Keratinocyte (primary cell): ENCODE measurements at regions not wholly inside any gene's neighbourhood (a gene's known extent, or its start where the extent isn't known, plus 50 kb on each side); places are given as distances from the start of the nearest gene placed in this dataset.

Source experiments
- DNase-seq: peaks from one replicate; pipeline ENCODE4 v3.0.0-alpha.2; 2011; ENCODE audit warnings: low read depth, missing footprints, low spot score
- FAIRE-seq: peaks from 2 replicates; lab custom pipeline; 2011; peaks lifted over from hg19 to GRCh38; lab: Jason Lieb, UNC
- H2AFZ ChIP-seq: 2 replicates; pipeline ENCODE4 v1.6.0; 2012; ENCODE audit warnings: low read length, control low read depth, inconsistent platforms; ENCODE audit not compliant: control insufficient read depth
- H3K27ac ChIP-seq: 2 replicates; pipeline ENCODE4 v1.5.1; 2011; ENCODE audit warnings: low read length; ENCODE audit not compliant: control insufficient read depth, insufficient read depth
- H3K27me3 ChIP-seq: 3 replicates; pipeline ENCODE4 v1.6.0; 2011; ENCODE audit warnings: low read length; ENCODE audit not compliant: control insufficient read depth, insufficient read depth; ENCODE audit errors: extremely low read depth
- H3K36me3 ChIP-seq, 2 experiments: 2 replicates in 1 of 2; 3 replicates in 1 of 2; pipeline ENCODE4 v1.5.1; 2011; ENCODE audit warnings: low read length in 2 of 2, mild to moderate bottlenecking in 1 of 2; ENCODE audit not compliant: control insufficient read depth in 2 of 2, insufficient read depth in 2 of 2; ENCODE audit errors: extremely low read depth in 1 of 2
- H3K4me1 ChIP-seq: 3 replicates; pipeline ENCODE4 v1.5.1; 2011; ENCODE audit warnings: low read length; ENCODE audit not compliant: control insufficient read depth, insufficient read depth; ENCODE audit errors: extremely low read depth
- H3K4me2 ChIP-seq: 3 replicates; pipeline ENCODE4 v1.6.0; 2011; ENCODE audit warnings: low read depth, low read length; ENCODE audit not compliant: control insufficient read depth, insufficient read depth; ENCODE audit errors: extremely low read depth
- H3K4me3 ChIP-seq, 3 experiments: fragments of 200-600 bp in 1 of 3; sonication (generic) in 1 of 3; 2 replicates in 2 of 3; 3 replicates in 1 of 3; pipeline ENCODE4 v1.5.1; 2011 to 2016; ENCODE audit warnings: low read length in 3 of 3, mild to moderate bottlenecking in 3 of 3, control low read depth in 2 of 3, inconsistent platforms in 1 of 3, low read depth in 1 of 3, mixed read lengths in 1 of 3, mixed run types in 1 of 3, moderate library complexity in 1 of 3; ENCODE audit not compliant: control insufficient read depth in 2 of 3, insufficient read depth in 2 of 3; ENCODE audit errors: extremely low read depth in 1 of 3
- H3K79me2 ChIP-seq: 2 replicates; pipeline ENCODE4 v1.6.0; 2012; ENCODE audit warnings: low read length; ENCODE audit not compliant: control insufficient read depth, insufficient read depth
- H3K9ac ChIP-seq: 3 replicates; pipeline ENCODE4 v1.6.0; 2011; ENCODE audit warnings: low read length; ENCODE audit not compliant: control insufficient read depth, insufficient read depth; ENCODE audit errors: extremely low read depth
- H3K9me1 ChIP-seq: 3 replicates; pipeline ENCODE4 v1.6.0; 2011; ENCODE audit warnings: low read length; ENCODE audit not compliant: control insufficient read depth, insufficient read depth; ENCODE audit errors: extremely low read depth
- H3K9me3 ChIP-seq: 2 replicates; pipeline ENCODE4 v1.5.1; 2012; ENCODE audit warnings: low read depth, low read length; ENCODE audit not compliant: control insufficient read depth
- H4K20me1 ChIP-seq: 3 replicates; pipeline ENCODE4 v1.6.0; 2011; ENCODE audit warnings: low read length; ENCODE audit not compliant: control insufficient read depth, insufficient read depth; ENCODE audit errors: extremely low read depth
- CTCF ChIP-seq, 3 experiments: IDR thresholded peaks in 1 of 3; conservative IDR thresholded peaks in 1 of 3; optimal IDR thresholded peaks in 1 of 3; 2 replicates in 2 of 3; 3 replicates in 1 of 3; pipeline versions ENCODE3 to v1.5.1; 2011; ENCODE audit warnings: low read length in 3 of 3, mild to moderate bottlenecking in 3 of 3, moderate library complexity in 2 of 3, control low read depth in 1 of 3, inconsistent platforms in 1 of 3; ENCODE audit not compliant: insufficient read depth in 2 of 3; ENCODE audit errors: extremely low read depth in 1 of 3
- EZH2 ChIP-seq: IDR thresholded peaks from one replicate; pipeline ENCODE4 v1.6.1; 2012; ENCODE audit warnings: inconsistent platforms, mild to moderate bottlenecking, low read length, moderate library complexity
- dilution Hi-C: fragments of 300-500 bp; cut with MboI; formaldehyde crosslinking; loops from one replicate; pipeline ENCODE4 v1.7.0; 2020; ENCODE audit warnings: low sequenced_read_pairs; ENCODE audit not compliant: extremely low pct_ligation_motif_present

GRCh38 chr2:4256351-4256750 lies 553.0 kb downstream of the DCDC2C start:
- no peak for TF ChIP-seq EZH2
- Histone ChIP-seq H3K9ac (no peak overlapping the region), H3K9me1 (no peaks in the 10 kb centered on the region), H2AFZ (no peak overlapping the region), H3K36me3 (no peaks in the 10 kb centered on the region), H3K4me2 (no peak overlapping the region), H3K27me3 (no peaks in the 10 kb centered on the region), H3K4me3 (no peak overlapping the region), H4K20me1 (no peaks in the 10 kb centered on the region), H3K27ac (no peak overlapping the region), H3K4me1 (no peaks in the 10 kb centered on the region), H3K9me3 (peaks cover 2% of the 10 kb centered on the region), H3K79me2 (no peaks in the 10 kb centered on the region)
- dilution Hi-C loops, result no loop called here
- no peak for DNase-seq
- no peak for FAIRE-seq

- no peak for DNase-seq
Observed at GRCh38 chr2:4258563-4258962, 555.2 kb downstream of the DCDC2C start.

More at GRCh38 chr2:4258563-4258962, 555.2 kb downstream of the DCDC2C start:
- H3K9me3 ChIP-seq, result no peaks in the 10 kb centered on the region
- no peaks in the 10 kb centered on the region for H3K36me3 ChIP-seq
- no peaks in the 10 kb centered on the region for H3K9me1 ChIP-seq
- H3K4me1 ChIP-seq, result no peaks in the 10 kb centered on the region
- H3K27ac ChIP-seq, result no peak overlapping the region
- H3K27me3 ChIP-seq, result no peaks in the 10 kb centered on the region
- no peaks in the 10 kb centered on the region for H4K20me1 ChIP-seq
- no peak overlapping the region for H2AFZ ChIP-seq
- no peaks in the 10 kb centered on the region for H3K79me2 ChIP-seq
- dilution Hi-C loops, result no loop called here
- no peak for FAIRE-seq
- no peak for TF ChIP-seq EZH2
- TF ChIP-seq CTCF (optimal IDR thresholded peaks at IDR 0.05 in 1 of 3, IDR thresholded peaks at IDR 0.05 in 1 of 3, conservative IDR thresholded peaks at IDR 0.05 in 1 of 3; ENCODE audit: extremely low read depth in 1 of 3, insufficient read depth in 2 of 3, low read length in 3 of 3), result no peak
- H3K4me2 ChIP-seq, result no peak overlapping the region
- no peak overlapping the region for H3K9ac ChIP-seq
- no peak overlapping the region for H3K4me3 ChIP-seq
